ENCODE measurements at regions not wholly inside any gene's neighbourhood (a gene's known extent, or its start where the extent isn't known, plus 50 kb on each side); places are given as distances from the start of the nearest gene placed in this dataset.

- Mint-ChIP-seq H3K9me3 (ENCODE audit: low read depth) (no peaks in the 10 kb centered on the region), H3K4me1 (ENCODE audit: low read depth) (peaks cover 6% of the 10 kb centered on the region), H3K4me3 (ENCODE audit: unreplicated experiment) (no peak overlapping the region), H3K27me3 (ENCODE audit: low read depth) (peaks cover 2% of the 10 kb centered on the region), H3K27ac (ENCODE audit: unreplicated experiment) (no peak overlapping the region), H3K36me3 (ENCODE audit: low read depth) (no peaks in the 10 kb centered on the region)
- no peak for TF ChIP-seq CTCF (IDR thresholded peaks at IDR 0.05)
- no peak for DNase-seq (ENCODE audit: low spot score)
Observed at GRCh38 chr1:101185421-101185820, 51.4 kb upstream of the S1PR1 start.

GRCh38 chr1:101183388-101183699 lies 53.5 kb upstream of the S1PR1 start:
- Mint-ChIP-seq H3K9me3 (ENCODE audit: low read depth) (no peaks in the 10 kb centered on the region), H3K4me3 (ENCODE audit: unreplicated experiment) (no peak overlapping the region), H3K27me3 (ENCODE audit: low read depth) (peaks cover 2% of the 10 kb centered on the region), H3K4me1 (ENCODE audit: low read depth) (peaks cover 6% of the 10 kb centered on the region), H3K36me3 (ENCODE audit: low read depth) (no peaks in the 10 kb centered on the region), H3K27ac (ENCODE audit: unreplicated experiment) (no peak overlapping the region)
- DNase-seq (ENCODE audit: low spot score) = no peak
- no peak for TF ChIP-seq CTCF (IDR thresholded peaks at IDR 0.05)

- H3K27ac Mint-ChIP-seq (ENCODE audit: unreplicated experiment) = no peak overlapping the region
- no peaks in the 10 kb centered on the region for H3K36me3 Mint-ChIP-seq (ENCODE audit: low read depth)
Observed at GRCh38 chr1:101182627-101183387, 54.0 kb upstream of the S1PR1 start.

GRCh38 chr1:101181930-101182329 lies 54.9 kb upstream of the S1PR1 start:
- H3K4me3 Mint-ChIP-seq (ENCODE audit: unreplicated experiment) = no peak overlapping the region
- TF ChIP-seq CTCF (IDR thresholded peaks at IDR 0.05) = no peak
- H3K27me3 Mint-ChIP-seq (ENCODE audit: low read depth) = peaks cover 2% of the 10 kb centered on the region
- peaks cover 6% of the 10 kb centered on the region for H3K4me1 Mint-ChIP-seq (ENCODE audit: low read depth)
- H3K9me3 Mint-ChIP-seq (ENCODE audit: low read depth) = no peaks in the 10 kb centered on the region
- no peaks in the 10 kb centered on the region for H3K36me3 Mint-ChIP-seq (ENCODE audit: low read depth)
- no peak for DNase-seq (ENCODE audit: low spot score)
- H3K27ac Mint-ChIP-seq (ENCODE audit: unreplicated experiment) = no peak overlapping the region

More at GRCh38 chr1:101182627-101183387, 54.0 kb upstream of the S1PR1 start:
- TF ChIP-seq CTCF (IDR thresholded peaks at IDR 0.05) = no peak
- peaks cover 6% of the 10 kb centered on the region for H3K4me1 Mint-ChIP-seq (ENCODE audit: low read depth)
- DNase-seq (ENCODE audit: low spot score) = no peak
- H3K9me3 Mint-ChIP-seq (ENCODE audit: low read depth) = no peaks in the 10 kb centered on the region
- H3K4me3 Mint-ChIP-seq (ENCODE audit: unreplicated experiment) = no peak overlapping the region
- H3K27me3 Mint-ChIP-seq (ENCODE audit: low read depth) = peaks cover 2% of the 10 kb centered on the region

GRCh38 chr1:101178688-101179491 lies 57.9 kb upstream of the S1PR1 start:
- Mint-ChIP-seq H3K4me3 (ENCODE audit: unreplicated experiment) (no peak overlapping the region), H3K9me3 (ENCODE audit: low read depth) (no peaks in the 10 kb centered on the region), H3K27me3 (ENCODE audit: low read depth) (peaks cover 2% of the 10 kb centered on the region), H3K36me3 (ENCODE audit: low read depth) (no peaks in the 10 kb centered on the region), H3K27ac (ENCODE audit: unreplicated experiment) (no peak overlapping the region), H3K4me1 (ENCODE audit: low read depth) (peaks cover 5% of the 10 kb centered on the region)
- no peak for TF ChIP-seq CTCF (IDR thresholded peaks at IDR 0.05)
- no peak for DNase-seq (ENCODE audit: low spot score)
